Lung (tissue), 11 donors: ENCODE measurements at regions not wholly inside any gene's neighbourhood (a gene's known extent, or its start where the extent isn't known, plus 50 kb on each side); places are given as distances from the start of the nearest gene placed in this dataset.
A peak's percentile ranks its signal among the peaks of the same experiment; 100 is the strongest.

Experiments used
- ATAC-seq: fragments of 200-7000 bp; cut with Tn5 transposase; one replicate; pipeline ENCODE4 v1.9.1; 2020; ENCODE audit warnings: moderate number of reproducible peaks; ENCODE audit not compliant: insufficient read depth, low FRiP score
- DNase-seq, 3 donors: peaks; one replicate each; pipeline ENCODE4 v3.0.0-alpha.2; 2013 to 2017
- H3K27ac ChIP-seq, 2 donors: one replicate each; pipeline ENCODE4 v1.5.1; 2013; ENCODE audit warnings: mild to moderate bottlenecking in 2 of 2, moderate library complexity in 2 of 2, control low read depth in 1 of 2, inconsistent platforms in 1 of 2, low read depth in 1 of 2, low read length in 1 of 2
- H3K27me3 ChIP-seq, 3 donors: one replicate each; pipeline ENCODE4 v1.5.1; 2013; ENCODE audit warnings: low read length in 2 of 3; ENCODE audit not compliant: control insufficient read depth in 3 of 3, insufficient read depth in 3 of 3
- H3K36me3 ChIP-seq, 4 donors: one replicate each; pipeline ENCODE4 v1.5.1; 2013; ENCODE audit warnings: low read length in 4 of 4, mild to moderate bottlenecking in 1 of 4, moderate library complexity in 1 of 4; ENCODE audit not compliant: control insufficient read depth in 4 of 4, insufficient read depth in 4 of 4
- H3K4me1 ChIP-seq, 5 donors: one replicate each; pipeline ENCODE4 v1.5.1; 2013; ENCODE audit warnings: low read length in 5 of 5, mild to moderate bottlenecking in 2 of 5, moderate library complexity in 1 of 5; ENCODE audit not compliant: control insufficient read depth in 5 of 5, insufficient read depth in 5 of 5
- H3K4me3 ChIP-seq: one replicate; pipeline ENCODE4 v1.5.1; 2013; ENCODE audit warnings: mild to moderate bottlenecking, control low read depth, moderate library complexity
- H3K9ac ChIP-seq, 2 donors: one replicate each; pipeline ENCODE4 v1.5.1; 2013; ENCODE audit warnings: low read length in 2 of 2, control low read depth in 1 of 2; ENCODE audit not compliant: insufficient read depth in 1 of 2
- H3K9me3 ChIP-seq, 4 donors: one replicate each; pipeline ENCODE4 v1.5.1; 2013; ENCODE audit warnings: low read length in 3 of 4, mild to moderate bottlenecking in 1 of 4, moderate library complexity in 1 of 4; ENCODE audit not compliant: control insufficient read depth in 4 of 4, insufficient read depth in 3 of 4
- WGBS, 2 donors: extraction: QIAGEN DNeasy Blood & Tissue Kit; methylation state at CpG; one replicate each; pipeline ENCODE4 v1.1.7; 2013; 5-methylcytosine and 5-hydroxymethylcytosine counted together
- TF ChIP-seq, protein P1 (sequence below): IDR thresholded peaks from 2 replicates; pipeline ENCODE4 v1.5.1; 2012; ENCODE audit warnings: mild to moderate bottlenecking; ENCODE audit errors: control extremely low read depth, extremely low read depth
- donor health status: control.
- donor health status: control.
- donor health status: Bipolar disorder and iron deficiency.
- donor health status: healthy.
- donor health status: DM: yes; HTN: yes; CAD: no.

GRCh38 chr20:43846516-43846905, 68.1 kb upstream of the TOX2 start:
- Histone ChIP-seq H3K36me3 (no peaks in the 10 kb centered on the region), H3K27me3 (no peaks in the 10 kb centered on the region), H3K27ac (peak overlapping the region in 1 of 2 donors; percentile 75), H3K4me1 (peaks cover 0 to 19% (median 6%) of the 10 kb centered on the region in 5 donors), H3K9me3 (no peaks in the 10 kb centered on the region), H3K4me3 (no peak overlapping the region), H3K9ac (no peak overlapping the region)
- DNase-seq (peak in 1 of 3 donors; percentile 16), ATAC-seq (no peak)
- WGBS, 2 donors = 62 to 73% methylated on average over 6 of the region's 6 CpGs
- TF ChIP-seq, protein P1, sequence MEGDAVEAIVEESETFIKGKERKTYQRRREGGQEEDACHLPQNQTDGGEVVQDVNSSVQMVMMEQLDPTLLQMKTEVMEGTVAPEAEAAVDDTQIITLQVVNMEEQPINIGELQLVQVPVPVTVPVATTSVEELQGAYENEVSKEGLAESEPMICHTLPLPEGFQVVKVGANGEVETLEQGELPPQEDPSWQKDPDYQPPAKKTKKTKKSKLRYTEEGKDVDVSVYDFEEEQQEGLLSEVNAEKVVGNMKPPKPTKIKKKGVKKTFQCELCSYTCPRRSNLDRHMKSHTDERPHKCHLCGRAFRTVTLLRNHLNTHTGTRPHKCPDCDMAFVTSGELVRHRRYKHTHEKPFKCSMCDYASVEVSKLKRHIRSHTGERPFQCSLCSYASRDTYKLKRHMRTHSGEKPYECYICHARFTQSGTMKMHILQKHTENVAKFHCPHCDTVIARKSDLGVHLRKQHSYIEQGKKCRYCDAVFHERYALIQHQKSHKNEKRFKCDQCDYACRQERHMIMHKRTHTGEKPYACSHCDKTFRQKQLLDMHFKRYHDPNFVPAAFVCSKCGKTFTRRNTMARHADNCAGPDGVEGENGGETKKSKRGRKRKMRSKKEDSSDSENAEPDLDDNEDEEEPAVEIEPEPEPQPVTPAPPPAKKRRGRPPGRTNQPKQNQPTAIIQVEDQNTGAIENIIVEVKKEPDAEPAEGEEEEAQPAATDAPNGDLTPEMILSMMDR = no peak

GRCh38 chr20:43844778-43845614, 69.7 kb upstream of the TOX2 start:
- Histone ChIP-seq H3K36me3 (no peaks in the 10 kb centered on the region), H3K27ac (peak overlapping the region in 1 of 2 donors; percentile 54), H3K9ac (no peak overlapping the region), H3K27me3 (no peaks in the 10 kb centered on the region), H3K4me1 (peaks cover 0 to 16% (median 6%) of the 10 kb centered on the region in 5 donors), H3K4me3 (no peak overlapping the region), H3K9me3 (no peaks in the 10 kb centered on the region)
- 44% methylated on average over 6 of the region's 6 CpGs for WGBS, 2 donors
- TF ChIP-seq, protein P1 = peak; percentile 18
- ATAC-seq (no peak), DNase-seq (peak; percentile 62 to 94 (median 89))

DNA sequence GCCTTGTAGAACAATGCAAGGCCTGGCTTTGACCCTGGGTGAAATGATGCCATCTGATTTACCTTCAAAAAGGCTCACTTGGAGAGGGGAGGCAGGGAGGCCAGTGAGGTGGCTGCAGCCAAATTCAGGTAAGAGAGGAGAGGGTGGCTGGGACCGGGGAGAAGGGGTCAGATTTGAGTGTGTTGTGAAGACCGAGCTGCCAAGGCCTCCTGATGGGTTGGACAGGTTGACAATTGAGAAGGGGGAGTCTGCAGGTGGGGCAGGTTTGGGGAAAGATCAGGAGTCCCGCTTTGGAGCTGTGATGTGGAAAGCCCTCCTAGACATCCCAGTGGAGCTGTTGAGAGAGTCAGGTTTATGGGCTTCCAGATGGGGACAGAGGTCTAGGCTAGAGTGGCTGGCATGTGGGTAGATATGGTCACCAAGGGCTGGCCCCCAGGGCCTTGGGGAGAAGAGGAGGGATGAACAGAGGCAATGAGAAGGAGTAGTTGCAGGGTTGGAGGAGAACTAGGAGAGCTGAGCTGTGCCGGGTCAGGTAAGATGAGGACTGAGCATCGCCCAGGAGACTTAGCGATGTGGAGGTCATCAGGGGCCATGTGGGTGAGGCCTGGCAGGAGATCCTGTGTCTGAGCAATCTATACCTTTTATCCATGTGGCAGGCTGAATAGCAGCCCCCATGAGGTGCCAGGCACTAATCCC, 70.5 kb upstream of the TOX2 start:
- ATAC-seq (no peak), DNase-seq (no peak)
- no peak overlapping the region for H3K4me3 ChIP-seq
- peaks cover 0 to 9% (median 6%) of the 10 kb centered on the region in 5 donors for H3K4me1 ChIP-seq
- TF ChIP-seq, protein P1 = no peak
- peak overlapping the region in 1 of 2 donors; percentile 60 for H3K27ac ChIP-seq
- WGBS, 2 donors = 95 to 97% methylated on average over 6 of the region's 6 CpGs
- no peaks in the 10 kb centered on the region for H3K36me3 ChIP-seq
- no peaks in the 10 kb centered on the region for H3K9me3 ChIP-seq
- no peak overlapping the region for H3K9ac ChIP-seq
- no peaks in the 10 kb centered on the region for H3K27me3 ChIP-seq
